ENCODE measurements at regions not wholly inside any gene's neighbourhood (a gene's known extent, or its start where the extent isn't known, plus 50 kb on each side); places are given as distances from the start of the nearest gene placed in this dataset.

GRCh38 chr4:176470671-176471070 is 150.9 kb downstream of the SPCS3 start:
- Histone ChIP-seq H4K5ac (ENCODE audit: insufficient read length, low read depth, low read length) (no peak overlapping the region), H2AK5ac (ENCODE audit: insufficient read length, low read length) (no peak overlapping the region), H2BK20ac (ENCODE audit: low read depth, low read length, poor library complexity, severe bottlenecking) (no peak overlapping the region), H3K79me2 (ENCODE audit: insufficient read depth, low read length) (no peaks in the 10 kb centered on the region), H2BK15ac (ENCODE audit: low read depth, low read length) (no peak overlapping the region), H3K4me1 (ENCODE audit: insufficient read depth, low read length) (no peaks in the 10 kb centered on the region), H4K91ac (ENCODE audit: insufficient read length, low read depth, low read length) (no peak overlapping the region), H2BK12ac (ENCODE audit: insufficient read length, low read depth, low read length) (no peak overlapping the region), H2BK120ac (ENCODE audit: low read depth, low read length, poor library complexity, severe bottlenecking) (no peak overlapping the region), H4K20me1 (ENCODE audit: control insufficient read depth, insufficient read depth, insufficient read length) (no peaks in the 10 kb centered on the region), H3K27me3 (ENCODE audit: insufficient read depth, low read length) (no peaks in the 10 kb centered on the region), H3K4ac (ENCODE audit: low read depth, low read length) (no peak overlapping the region), H2BK5ac (ENCODE audit: insufficient read length, low read length) (no peak overlapping the region), H3K9ac (ENCODE audit: extremely low read depth, insufficient read length, low read length) (no peak overlapping the region), H3K27ac (ENCODE audit: insufficient read length, low read depth, low read length) (no peak overlapping the region), H2AFZ (ENCODE audit: low read length) (no peak overlapping the region), H3K23ac (ENCODE audit: insufficient read length, low read depth, low read length) (no peak overlapping the region), H3K18ac (ENCODE audit: insufficient read length, low read depth, low read length) (no peak overlapping the region), H3K14ac (ENCODE audit: insufficient read depth, low read length) (no peak overlapping the region), H3K56ac (ENCODE audit: insufficient read length, low read depth, low read length) (no peak overlapping the region), H3K9me3 (ENCODE audit: control insufficient read depth, low read depth, low read length) (no peaks in the 10 kb centered on the region), H3T11ph (ENCODE audit: low read length) (no peak overlapping the region), H4K8ac (replicated peaks; ENCODE audit: insufficient read length, low read depth, low read length) (no peak overlapping the region), H3K4me2 (ENCODE audit: insufficient read depth, insufficient read length, low read length) (no peak overlapping the region), H3K79me1 (ENCODE audit: insufficient read depth, low read depth, low read length, poor library complexity, severe bottlenecking) (no peaks in the 10 kb centered on the region), H3K23me2 (ENCODE audit: insufficient read length, low read depth, low read length, poor library complexity, severe bottlenecking) (no peaks in the 10 kb centered on the region)
- DNase-seq = no peak
- Mint-ChIP-seq H3K9me3 (peaks cover 0 to 14% of the 10 kb centered on the region in 2 experiments; a peak in 4 of 5 replicates), H3K4me3 (no peak overlapping the region), H3K27me3 (ENCODE audit: low read depth) (no peaks in the 10 kb centered on the region), H3K27ac (no peak overlapping the region), H3K4me1 (no peaks in the 10 kb centered on the region), H3K36me3 (ENCODE audit: insufficient read depth in 1 of 3, low read depth in 3 of 3) (peaks cover 0 to 7% (median 0%) of the 10 kb centered on the region in 3 experiments; a peak in 4 of 7 replicates)
- TF ChIP-seq CTCF (conservative IDR thresholded peaks at IDR 0.05) = no peak
- no CpG with 5 or more reads among the region's 4 CpGs for WGBS (ENCODE audit: extremely low coverage, insufficient read length, low lambda C conversion rate)
